GM23338 (cell line): ENCODE measurements at regions not wholly inside any gene's neighbourhood (a gene's known extent, or its start where the extent isn't known, plus 50 kb on each side); places are given as distances from the start of the nearest gene placed in this dataset.

ENCODE experiments used
- CREB1 ChIP-seq: fragments of 250-450 bp; sonication (Bioruptor Pico); IDR thresholded peaks from 2 replicates; pipeline ENCODE4 v1.5.0; 2020; ENCODE audit warnings: low read depth, mild to moderate bottlenecking, moderate library complexity
- EZH2 ChIP-seq: fragments of 200-600 bp; sonication (generic); IDR thresholded peaks from one replicate; pipeline ENCODE4 v1.8.0; 2017; ENCODE audit warnings: antibody characterized with exemption, mild to moderate bottlenecking, low read depth; ENCODE audit not compliant: unreplicated experiment
- EZH2phosphoT487 ChIP-seq: fragments of 200-600 bp; sonication (generic); IDR thresholded peaks from one replicate; pipeline ENCODE4 v1.8.1; 2018; ENCODE audit warnings: antibody characterized with exemption; ENCODE audit not compliant: unreplicated experiment
- JUNB ChIP-seq: IDR thresholded peaks from one replicate; pipeline ENCODE4 v1.6.1; 2016; ENCODE audit warnings: antibody characterized with exemption; ENCODE audit not compliant: unreplicated experiment
- NANOG ChIP-seq: IDR thresholded peaks from 2 replicates; pipeline ENCODE4 v1.6.1; 2016; ENCODE audit warnings: antibody characterized with exemption, borderline replicate concordance
- POLR2AphosphoS5 ChIP-seq: IDR thresholded peaks from 2 replicates; pipeline ENCODE4 v1.6.1; 2016; ENCODE audit warnings: antibody characterized with exemption, low read depth
- ZNF114 ChIP-seq: fragments of 250-450 bp; sonication (Bioruptor Pico); IDR thresholded peaks from 2 replicates; pipeline ENCODE4 v1.5.0; 2020; ENCODE audit warnings: mild to moderate bottlenecking, moderate library complexity
- ZNF331 ChIP-seq: fragments of 250-450 bp; sonication (Bioruptor Pico); IDR thresholded peaks from 2 replicates; pipeline ENCODE4 v1.5.0; 2020; ENCODE audit warnings: low read depth, mild to moderate bottlenecking, moderate library complexity
- TF ChIP-seq, protein P1 (sequence below), 2 experiments: fragments of 200-600 bp in 1 of 2; sonication (generic) in 1 of 2; conservative IDR thresholded peaks; 2 replicates each; pipeline versions ENCODE4 v1.5.1 to v1.6.1; 2016 to 2017; ENCODE audit warnings: antibody characterized with exemption in 2 of 2, low read depth in 2 of 2, mild to moderate bottlenecking in 2 of 2, moderate library complexity in 1 of 2
- TF ChIP-seq, protein P2 (sequence below): IDR thresholded peaks from one replicate; pipeline ENCODE4 v1.6.1; 2018; ENCODE audit warnings: antibody characterized with exemption; ENCODE audit not compliant: unreplicated experiment
- TF ChIP-seq, protein P3 (sequence below): fragments of 250-450 bp; sonication (Bioruptor Pico); IDR thresholded peaks from 2 replicates; pipeline ENCODE4 v1.5.0; 2020; ENCODE audit warnings: mild to moderate bottlenecking, moderate library complexity
- TF ChIP-seq, protein P4 (sequence below): IDR thresholded peaks from 2 replicates; pipeline ENCODE4 v1.6.1; 2016; ENCODE audit warnings: antibody characterized with exemption

DNA sequence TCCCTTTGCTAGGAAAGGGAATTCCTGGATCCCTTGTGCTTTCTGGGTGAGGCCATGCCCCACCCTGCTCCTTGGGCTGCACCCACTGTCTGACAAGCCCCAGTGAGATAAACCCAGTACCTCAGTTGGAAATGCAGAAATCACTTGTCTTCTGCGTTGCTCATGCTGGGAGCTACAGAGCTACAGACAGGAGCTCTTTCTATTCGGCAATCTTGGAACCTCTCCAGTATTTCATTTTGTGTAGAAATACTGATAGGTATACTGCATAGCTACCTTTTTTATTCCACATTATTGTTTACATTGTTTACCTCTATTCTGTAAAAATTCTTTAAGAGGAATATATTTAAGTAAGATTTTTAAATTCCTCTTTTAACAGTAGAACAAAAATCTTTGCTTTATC is 302.5 kb upstream of the SLITRK5 start:
- TF ChIP-seq, protein P1, sequence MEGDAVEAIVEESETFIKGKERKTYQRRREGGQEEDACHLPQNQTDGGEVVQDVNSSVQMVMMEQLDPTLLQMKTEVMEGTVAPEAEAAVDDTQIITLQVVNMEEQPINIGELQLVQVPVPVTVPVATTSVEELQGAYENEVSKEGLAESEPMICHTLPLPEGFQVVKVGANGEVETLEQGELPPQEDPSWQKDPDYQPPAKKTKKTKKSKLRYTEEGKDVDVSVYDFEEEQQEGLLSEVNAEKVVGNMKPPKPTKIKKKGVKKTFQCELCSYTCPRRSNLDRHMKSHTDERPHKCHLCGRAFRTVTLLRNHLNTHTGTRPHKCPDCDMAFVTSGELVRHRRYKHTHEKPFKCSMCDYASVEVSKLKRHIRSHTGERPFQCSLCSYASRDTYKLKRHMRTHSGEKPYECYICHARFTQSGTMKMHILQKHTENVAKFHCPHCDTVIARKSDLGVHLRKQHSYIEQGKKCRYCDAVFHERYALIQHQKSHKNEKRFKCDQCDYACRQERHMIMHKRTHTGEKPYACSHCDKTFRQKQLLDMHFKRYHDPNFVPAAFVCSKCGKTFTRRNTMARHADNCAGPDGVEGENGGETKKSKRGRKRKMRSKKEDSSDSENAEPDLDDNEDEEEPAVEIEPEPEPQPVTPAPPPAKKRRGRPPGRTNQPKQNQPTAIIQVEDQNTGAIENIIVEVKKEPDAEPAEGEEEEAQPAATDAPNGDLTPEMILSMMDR (conservative IDR thresholded peaks at IDR 0.05; ENCODE audit: low read depth in 2 of 2): no peak
- TF ChIP-seq, protein P2, sequence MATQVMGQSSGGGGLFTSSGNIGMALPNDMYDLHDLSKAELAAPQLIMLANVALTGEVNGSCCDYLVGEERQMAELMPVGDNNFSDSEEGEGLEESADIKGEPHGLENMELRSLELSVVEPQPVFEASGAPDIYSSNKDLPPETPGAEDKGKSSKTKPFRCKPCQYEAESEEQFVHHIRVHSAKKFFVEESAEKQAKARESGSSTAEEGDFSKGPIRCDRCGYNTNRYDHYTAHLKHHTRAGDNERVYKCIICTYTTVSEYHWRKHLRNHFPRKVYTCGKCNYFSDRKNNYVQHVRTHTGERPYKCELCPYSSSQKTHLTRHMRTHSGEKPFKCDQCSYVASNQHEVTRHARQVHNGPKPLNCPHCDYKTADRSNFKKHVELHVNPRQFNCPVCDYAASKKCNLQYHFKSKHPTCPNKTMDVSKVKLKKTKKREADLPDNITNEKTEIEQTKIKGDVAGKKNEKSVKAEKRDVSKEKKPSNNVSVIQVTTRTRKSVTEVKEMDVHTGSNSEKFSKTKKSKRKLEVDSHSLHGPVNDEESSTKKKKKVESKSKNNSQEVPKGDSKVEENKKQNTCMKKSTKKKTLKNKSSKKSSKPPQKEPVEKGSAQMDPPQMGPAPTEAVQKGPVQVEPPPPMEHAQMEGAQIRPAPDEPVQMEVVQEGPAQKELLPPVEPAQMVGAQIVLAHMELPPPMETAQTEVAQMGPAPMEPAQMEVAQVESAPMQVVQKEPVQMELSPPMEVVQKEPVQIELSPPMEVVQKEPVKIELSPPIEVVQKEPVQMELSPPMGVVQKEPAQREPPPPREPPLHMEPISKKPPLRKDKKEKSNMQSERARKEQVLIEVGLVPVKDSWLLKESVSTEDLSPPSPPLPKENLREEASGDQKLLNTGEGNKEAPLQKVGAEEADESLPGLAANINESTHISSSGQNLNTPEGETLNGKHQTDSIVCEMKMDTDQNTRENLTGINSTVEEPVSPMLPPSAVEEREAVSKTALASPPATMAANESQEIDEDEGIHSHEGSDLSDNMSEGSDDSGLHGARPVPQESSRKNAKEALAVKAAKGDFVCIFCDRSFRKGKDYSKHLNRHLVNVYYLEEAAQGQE: no peak
- TF ChIP-seq NANOG (no peak), POLR2AphosphoS5 (no peak), CREB1 (CRISPR knock-in tag) (no peak), EZH2 (no peak), EZH2phosphoT487 (no peak), JUNB (no peak), ZNF331 (CRISPR knock-in tag) (no peak), ZNF114 (CRISPR knock-in tag) (no peak)
- TF ChIP-seq, protein P3, sequence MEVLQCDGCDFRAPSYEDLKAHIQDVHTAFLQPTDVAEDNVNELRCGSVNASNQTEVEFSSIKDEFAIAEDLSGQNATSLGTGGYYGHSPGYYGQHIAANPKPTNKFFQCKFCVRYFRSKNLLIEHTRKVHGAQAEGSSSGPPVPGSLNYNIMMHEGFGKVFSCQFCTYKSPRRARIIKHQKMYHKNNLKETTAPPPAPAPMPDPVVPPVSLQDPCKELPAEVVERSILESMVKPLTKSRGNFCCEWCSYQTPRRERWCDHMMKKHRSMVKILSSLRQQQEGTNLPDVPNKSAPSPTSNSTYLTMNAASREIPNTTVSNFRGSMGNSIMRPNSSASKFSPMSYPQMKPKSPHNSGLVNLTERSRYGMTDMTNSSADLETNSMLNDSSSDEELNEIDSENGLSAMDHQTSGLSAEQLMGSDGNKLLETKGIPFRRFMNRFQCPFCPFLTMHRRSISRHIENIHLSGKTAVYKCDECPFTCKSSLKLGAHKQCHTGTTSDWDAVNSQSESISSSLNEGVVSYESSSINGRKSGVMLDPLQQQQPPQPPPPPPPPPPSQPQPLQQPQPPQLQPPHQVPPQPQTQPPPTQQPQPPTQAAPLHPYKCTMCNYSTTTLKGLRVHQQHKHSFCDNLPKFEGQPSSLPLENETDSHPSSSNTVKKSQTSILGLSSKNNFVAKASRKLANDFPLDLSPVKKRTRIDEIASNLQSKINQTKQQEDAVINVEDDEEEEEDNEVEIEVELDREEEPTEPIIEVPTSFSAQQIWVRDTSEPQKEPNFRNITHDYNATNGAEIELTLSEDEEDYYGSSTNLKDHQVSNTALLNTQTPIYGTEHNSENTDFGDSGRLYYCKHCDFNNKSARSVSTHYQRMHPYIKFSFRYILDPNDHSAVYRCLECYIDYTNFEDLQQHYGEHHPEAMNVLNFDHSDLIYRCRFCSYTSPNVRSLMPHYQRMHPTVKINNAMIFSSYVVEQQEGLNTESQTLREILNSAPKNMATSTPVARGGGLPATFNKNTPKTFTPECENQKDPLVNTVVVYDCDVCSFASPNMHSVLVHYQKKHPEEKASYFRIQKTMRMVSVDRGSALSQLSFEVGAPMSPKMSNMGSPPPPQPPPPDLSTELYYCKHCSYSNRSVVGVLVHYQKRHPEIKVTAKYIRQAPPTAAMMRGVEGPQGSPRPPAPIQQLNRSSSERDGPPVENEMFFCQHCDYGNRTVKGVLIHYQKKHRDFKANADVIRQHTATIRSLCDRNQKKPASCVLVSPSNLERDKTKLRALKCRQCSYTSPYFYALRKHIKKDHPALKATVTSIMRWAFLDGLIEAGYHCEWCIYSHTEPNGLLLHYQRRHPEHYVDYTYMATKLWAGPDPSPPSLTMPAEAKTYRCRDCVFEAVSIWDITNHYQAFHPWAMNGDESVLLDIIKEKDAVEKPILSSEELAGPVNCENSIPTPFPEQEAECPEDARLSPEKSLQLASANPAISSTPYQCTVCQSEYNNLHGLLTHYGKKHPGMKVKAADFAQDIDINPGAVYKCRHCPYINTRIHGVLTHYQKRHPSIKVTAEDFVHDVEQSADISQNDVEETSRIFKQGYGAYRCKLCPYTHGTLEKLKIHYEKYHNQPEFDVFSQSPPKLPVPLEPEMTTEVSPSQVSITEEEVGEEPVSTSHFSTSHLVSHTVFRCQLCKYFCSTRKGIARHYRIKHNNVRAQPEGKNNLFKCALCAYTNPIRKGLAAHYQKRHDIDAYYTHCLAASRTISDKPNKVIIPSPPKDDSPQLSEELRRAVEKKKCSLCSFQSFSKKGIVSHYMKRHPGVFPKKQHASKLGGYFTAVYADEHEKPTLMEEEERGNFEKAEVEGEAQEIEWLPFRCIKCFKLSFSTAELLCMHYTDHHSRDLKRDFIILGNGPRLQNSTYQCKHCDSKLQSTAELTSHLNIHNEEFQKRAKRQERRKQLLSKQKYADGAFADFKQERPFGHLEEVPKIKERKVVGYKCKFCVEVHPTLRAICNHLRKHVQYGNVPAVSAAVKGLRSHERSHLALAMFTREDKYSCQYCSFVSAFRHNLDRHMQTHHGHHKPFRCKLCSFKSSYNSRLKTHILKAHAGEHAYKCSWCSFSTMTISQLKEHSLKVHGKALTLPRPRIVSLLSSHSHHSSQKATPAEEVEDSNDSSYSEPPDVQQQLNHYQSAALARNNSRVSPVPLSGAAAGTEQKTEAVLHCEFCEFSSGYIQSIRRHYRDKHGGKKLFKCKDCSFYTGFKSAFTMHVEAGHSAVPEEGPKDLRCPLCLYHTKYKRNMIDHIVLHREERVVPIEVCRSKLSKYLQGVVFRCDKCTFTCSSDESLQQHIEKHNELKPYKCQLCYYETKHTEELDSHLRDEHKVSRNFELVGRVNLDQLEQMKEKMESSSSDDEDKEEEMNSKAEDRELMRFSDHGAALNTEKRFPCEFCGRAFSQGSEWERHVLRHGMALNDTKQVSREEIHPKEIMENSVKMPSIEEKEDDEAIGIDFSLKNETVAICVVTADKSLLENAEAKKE: no peak
- TF ChIP-seq, protein P4, sequence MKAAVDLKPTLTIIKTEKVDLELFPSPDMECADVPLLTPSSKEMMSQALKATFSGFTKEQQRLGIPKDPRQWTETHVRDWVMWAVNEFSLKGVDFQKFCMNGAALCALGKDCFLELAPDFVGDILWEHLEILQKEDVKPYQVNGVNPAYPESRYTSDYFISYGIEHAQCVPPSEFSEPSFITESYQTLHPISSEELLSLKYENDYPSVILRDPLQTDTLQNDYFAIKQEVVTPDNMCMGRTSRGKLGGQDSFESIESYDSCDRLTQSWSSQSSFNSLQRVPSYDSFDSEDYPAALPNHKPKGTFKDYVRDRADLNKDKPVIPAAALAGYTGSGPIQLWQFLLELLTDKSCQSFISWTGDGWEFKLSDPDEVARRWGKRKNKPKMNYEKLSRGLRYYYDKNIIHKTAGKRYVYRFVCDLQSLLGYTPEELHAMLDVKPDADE: no peak
